ENCODE measurements at regions not wholly inside any gene's neighbourhood (a gene's known extent, or its start where the extent isn't known, plus 50 kb on each side); places are given as distances from the start of the nearest gene placed in this dataset.

DNA sequence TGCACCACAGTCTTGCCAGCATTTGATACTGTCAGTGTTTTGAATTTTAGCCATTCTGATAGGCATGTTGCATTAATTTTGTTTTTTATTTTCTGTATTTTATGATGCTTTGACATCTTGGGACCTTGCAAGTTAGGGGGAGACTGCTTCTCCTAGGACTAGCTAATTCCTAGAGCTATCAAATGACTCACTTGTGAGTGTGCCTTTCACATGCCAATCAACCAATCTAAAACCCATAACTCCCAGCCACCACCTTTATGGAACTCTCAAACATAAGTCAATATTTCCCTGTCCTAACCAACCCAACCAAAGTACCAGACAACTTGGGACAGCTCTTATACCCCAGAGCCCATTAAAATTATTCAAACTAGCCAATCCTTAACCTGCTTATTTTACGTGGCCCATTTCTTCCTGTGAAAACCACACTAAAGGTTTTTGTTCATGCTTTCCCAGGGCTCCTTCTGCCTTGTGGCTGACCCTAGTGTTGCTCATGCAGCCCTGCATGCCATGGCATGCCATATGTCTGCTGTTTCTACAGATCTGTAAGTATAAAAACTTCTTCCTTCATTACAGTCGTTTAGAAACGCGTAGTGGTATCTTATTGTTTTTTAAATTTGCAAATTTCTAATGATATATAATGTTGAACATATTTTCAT is 230.1 kb downstream of the GPD2 start:
- WGBS: 86% methylated on average over 1 of the region's 4 CpGs
- Histone ChIP-seq H3K18ac (ENCODE audit: low read depth in 1 of 2, low read length in 2 of 2) (peak overlapping the region in 1 of 2 experiments; percentile 24), H3K9me3 (ENCODE audit: control insufficient read depth, low read length) (peaks cover 7% of the 10 kb centered on the region), H3K79me1 (replicated peaks; ENCODE audit: low read length, poor library complexity, severe bottlenecking) (no peaks in the 10 kb centered on the region), H2BK120ac (ENCODE audit: low read depth, low read length) (no peak overlapping the region), H3K14ac (ENCODE audit: low read length in 2 of 2) (no peak overlapping the region), H3K4me2 (ENCODE audit: low read length, poor library complexity, severe bottlenecking) (no peak overlapping the region), H3K4me3 (ENCODE audit: insufficient read depth in 1 of 2, low read depth in 1 of 2, low read length in 2 of 2) (no peak overlapping the region), H3K27me3 (ENCODE audit: control insufficient read depth in 1 of 2, insufficient read depth in 1 of 2, low read length in 2 of 2) (no peaks in the 10 kb centered on the region), H3K27ac (ENCODE audit: low read length, poor library complexity, severe bottlenecking) (no peak overlapping the region), H3K4me1 (ENCODE audit: control insufficient read depth, insufficient read depth, low read depth, low read length) (no peaks in the 10 kb centered on the region), H2BK5ac (ENCODE audit: low read depth, low read length, poor library complexity, severe bottlenecking) (no peak overlapping the region), H3K9ac (ENCODE audit: low read length) (no peak overlapping the region), H4K91ac (ENCODE audit: low read length) (no peak overlapping the region), H3K23ac (ENCODE audit: low read length in 2 of 2) (no peak overlapping the region), H2AK5ac (ENCODE audit: low read length, severe bottlenecking) (no peak overlapping the region), H3K4ac (ENCODE audit: low read depth in 1 of 2, low read length in 2 of 2) (no peak overlapping the region), H4K8ac (ENCODE audit: low read length) (no peak overlapping the region), H3K36me3 (ENCODE audit: control insufficient read depth in 1 of 2, insufficient read depth in 2 of 2, low read depth in 1 of 2, low read length in 2 of 2) (no peaks in the 10 kb centered on the region), H2AFZ (ENCODE audit: low read depth, low read length) (no peak overlapping the region), H2BK15ac (ENCODE audit: low read depth, poor library complexity, severe bottlenecking) (no peak overlapping the region), H2BK12ac (ENCODE audit: low read length in 2 of 2) (no peak overlapping the region)
- no peak for DNase-seq

DNA sequence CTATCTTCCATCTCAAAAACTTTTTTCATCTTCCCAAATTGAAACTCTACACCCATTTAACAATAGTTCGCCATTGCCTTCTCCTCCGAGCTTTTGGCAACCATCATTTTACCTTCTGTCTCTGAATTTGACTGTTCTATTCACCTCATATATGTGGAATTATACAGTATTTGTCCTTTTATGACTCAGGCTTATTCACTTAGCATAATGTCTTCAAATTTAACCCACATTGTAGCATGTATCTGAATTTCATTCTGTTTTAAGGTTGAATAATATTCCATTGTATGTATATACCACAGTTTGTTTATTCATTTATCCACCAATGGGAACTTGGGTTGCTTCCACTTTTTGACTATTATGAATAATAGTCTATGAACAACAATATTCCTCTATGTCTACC is 233.9 kb downstream of the GPD2 start:
- Histone ChIP-seq H3K4me3 (ENCODE audit: insufficient read depth in 1 of 2, low read depth in 1 of 2, low read length in 2 of 2) (no peak overlapping the region), H3K9ac (ENCODE audit: low read length) (no peak overlapping the region), H3K4me1 (ENCODE audit: control insufficient read depth, insufficient read depth, low read depth, low read length) (no peaks in the 10 kb centered on the region), H2AFZ (ENCODE audit: low read depth, low read length) (no peak overlapping the region), H2BK15ac (ENCODE audit: low read depth, poor library complexity, severe bottlenecking) (no peak overlapping the region), H3K27ac (ENCODE audit: low read length, poor library complexity, severe bottlenecking) (no peak overlapping the region), H2BK120ac (ENCODE audit: low read depth, low read length) (no peak overlapping the region), H4K8ac (ENCODE audit: low read length) (no peak overlapping the region), H3K18ac (ENCODE audit: low read depth in 1 of 2, low read length in 2 of 2) (no peak overlapping the region), H3K9me3 (ENCODE audit: control insufficient read depth, low read length) (peaks cover 7% of the 10 kb centered on the region), H3K23ac (ENCODE audit: low read length in 2 of 2) (no peak overlapping the region), H2BK12ac (ENCODE audit: low read length in 2 of 2) (no peak overlapping the region), H3K4ac (ENCODE audit: low read depth in 1 of 2, low read length in 2 of 2) (no peak overlapping the region), H2AK5ac (ENCODE audit: low read length, severe bottlenecking) (no peak overlapping the region), H2BK5ac (ENCODE audit: low read depth, low read length, poor library complexity, severe bottlenecking) (no peak overlapping the region), H3K27me3 (ENCODE audit: control insufficient read depth in 1 of 2, insufficient read depth in 1 of 2, low read length in 2 of 2) (no peaks in the 10 kb centered on the region), H3K36me3 (ENCODE audit: control insufficient read depth in 1 of 2, insufficient read depth in 2 of 2, low read depth in 1 of 2, low read length in 2 of 2) (no peaks in the 10 kb centered on the region), H3K4me2 (ENCODE audit: low read length, poor library complexity, severe bottlenecking) (no peak overlapping the region), H3K79me1 (replicated peaks; ENCODE audit: low read length, poor library complexity, severe bottlenecking) (no peaks in the 10 kb centered on the region), H3K14ac (ENCODE audit: low read length in 2 of 2) (no peak overlapping the region), H4K91ac (ENCODE audit: low read length) (no peak overlapping the region)
- no peak for DNase-seq
- 83% methylated on average over 1 of the region's 2 CpGs for WGBS

DNA sequence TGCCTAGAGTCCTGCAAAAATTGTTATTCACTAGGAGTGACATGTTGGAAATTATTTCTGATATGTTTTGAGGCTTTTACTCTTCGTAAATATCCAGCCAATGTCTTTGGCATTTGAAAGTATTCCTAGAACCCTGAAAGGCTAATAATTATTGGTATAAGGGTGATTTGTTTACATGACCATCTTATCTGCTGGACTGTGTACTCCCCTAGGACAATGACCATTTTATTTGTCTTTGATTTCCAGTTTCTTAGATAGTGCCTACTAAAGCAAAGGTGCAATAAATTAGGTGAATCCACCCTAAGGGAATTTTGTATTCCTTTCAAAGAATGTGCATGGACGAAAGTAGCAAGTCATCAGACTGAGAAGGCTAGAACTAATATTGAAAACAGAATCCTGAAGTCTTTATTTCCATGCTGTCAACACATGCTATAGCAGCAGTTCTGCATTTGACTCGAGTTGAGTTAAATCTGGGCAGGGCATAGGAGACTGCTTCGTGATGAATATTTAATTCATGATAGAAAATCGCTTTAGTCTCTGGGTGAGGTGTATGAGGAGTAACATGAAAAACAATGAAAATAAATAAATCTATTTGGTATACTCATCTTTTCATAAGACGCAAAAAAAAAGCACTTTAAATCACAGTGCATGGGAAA is 235.7 kb downstream of the GPD2 start:
- no peaks in the 10 kb centered on the region for H3K79me1 ChIP-seq (replicated peaks; ENCODE audit: low read length, poor library complexity, severe bottlenecking)
- no peak overlapping the region for H4K91ac ChIP-seq (ENCODE audit: low read length)
- H3K14ac ChIP-seq (ENCODE audit: low read length in 2 of 2): no peak overlapping the region
- no peak for DNase-seq
- peaks cover 5% of the 10 kb centered on the region for H3K9me3 ChIP-seq (ENCODE audit: control insufficient read depth, low read length)
- no peaks in the 10 kb centered on the region for H3K4me1 ChIP-seq (ENCODE audit: control insufficient read depth, insufficient read depth, low read depth, low read length)
- no peak overlapping the region for H3K18ac ChIP-seq (ENCODE audit: low read depth in 1 of 2, low read length in 2 of 2)
- H4K8ac ChIP-seq (ENCODE audit: low read length): no peak overlapping the region
- H3K4ac ChIP-seq (ENCODE audit: low read depth in 1 of 2, low read length in 2 of 2): no peak overlapping the region
- no peaks in the 10 kb centered on the region for H3K27me3 ChIP-seq (ENCODE audit: control insufficient read depth in 1 of 2, insufficient read depth in 1 of 2, low read length in 2 of 2)
- H3K9ac ChIP-seq (ENCODE audit: low read length): no peak overlapping the region
- H2BK120ac ChIP-seq (ENCODE audit: low read depth, low read length): no peak overlapping the region
- H2BK15ac ChIP-seq (ENCODE audit: low read depth, poor library complexity, severe bottlenecking): no peak overlapping the region
- 54% methylated on average over 4 of the region's 6 CpGs for WGBS
- no peak overlapping the region for H2AFZ ChIP-seq (ENCODE audit: low read depth, low read length)
- H2BK12ac ChIP-seq (ENCODE audit: low read length in 2 of 2): no peak overlapping the region
- no peaks in the 10 kb centered on the region for H3K36me3 ChIP-seq (ENCODE audit: control insufficient read depth in 1 of 2, insufficient read depth in 2 of 2, low read depth in 1 of 2, low read length in 2 of 2)
- no peak overlapping the region for H3K23ac ChIP-seq (ENCODE audit: low read length in 2 of 2)
- H2AK5ac ChIP-seq (ENCODE audit: low read length, severe bottlenecking): no peak overlapping the region
- H3K27ac ChIP-seq (ENCODE audit: low read length, poor library complexity, severe bottlenecking): no peak overlapping the region
- H3K4me3 ChIP-seq (ENCODE audit: insufficient read depth in 1 of 2, low read depth in 1 of 2, low read length in 2 of 2): no peak overlapping the region
- no peak overlapping the region for H3K4me2 ChIP-seq (ENCODE audit: low read length, poor library complexity, severe bottlenecking)
- no peak overlapping the region for H2BK5ac ChIP-seq (ENCODE audit: low read depth, low read length, poor library complexity, severe bottlenecking)

DNA sequence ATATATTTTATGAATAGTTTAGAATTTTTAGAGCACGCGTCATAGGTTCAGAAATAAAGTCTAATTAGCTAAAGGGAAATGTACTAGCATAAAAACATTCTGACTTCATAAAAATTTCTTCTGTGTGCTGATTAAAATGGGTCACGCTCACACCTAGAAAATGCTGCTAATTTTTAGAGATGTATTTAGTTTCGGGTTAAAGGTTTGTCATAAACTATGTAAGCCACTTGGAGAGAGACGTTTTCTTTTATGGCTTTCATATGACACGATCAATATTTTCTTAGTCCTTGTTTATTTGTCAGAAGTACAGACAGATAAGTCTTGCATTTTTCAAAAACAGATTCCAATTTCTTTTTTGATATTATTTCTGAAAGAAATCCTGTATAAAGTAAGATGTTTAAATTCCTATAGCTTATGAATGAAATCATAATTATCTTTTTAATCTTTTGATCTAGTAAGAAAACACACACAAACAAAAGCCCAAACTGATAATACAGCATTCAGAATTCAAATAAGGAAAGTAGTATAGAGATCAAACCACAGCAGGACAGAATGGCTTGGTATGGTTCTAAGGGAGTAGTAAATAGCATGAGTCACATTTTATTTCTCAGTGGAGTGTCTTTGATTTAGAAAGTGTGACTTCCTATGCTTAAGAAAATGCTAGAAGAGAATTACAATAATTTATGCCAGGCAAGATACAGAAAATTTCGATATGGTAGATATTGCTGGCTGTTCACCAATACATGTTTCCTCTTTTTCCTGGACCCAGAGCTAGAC is 236.6 kb downstream of the GPD2 start:
- no peak overlapping the region for H2AFZ ChIP-seq (ENCODE audit: low read depth, low read length)
- no peaks in the 10 kb centered on the region for H3K4me1 ChIP-seq (ENCODE audit: control insufficient read depth, insufficient read depth, low read depth, low read length)
- H2BK5ac ChIP-seq (ENCODE audit: low read depth, low read length, poor library complexity, severe bottlenecking): no peak overlapping the region
- H3K23ac ChIP-seq (ENCODE audit: low read length in 2 of 2): no peak overlapping the region
- H3K4me2 ChIP-seq (ENCODE audit: low read length, poor library complexity, severe bottlenecking): no peak overlapping the region
- no peak overlapping the region for H2BK12ac ChIP-seq (ENCODE audit: low read length in 2 of 2)
- no peaks in the 10 kb centered on the region for H3K27me3 ChIP-seq (ENCODE audit: control insufficient read depth in 1 of 2, insufficient read depth in 1 of 2, low read length in 2 of 2)
- 90% methylated on average over 2 of the region's 7 CpGs for WGBS
- no peak overlapping the region for H3K9ac ChIP-seq (ENCODE audit: low read length)
- H3K27ac ChIP-seq (ENCODE audit: low read length, poor library complexity, severe bottlenecking): no peak overlapping the region
- no peaks in the 10 kb centered on the region for H3K36me3 ChIP-seq (ENCODE audit: control insufficient read depth in 1 of 2, insufficient read depth in 2 of 2, low read depth in 1 of 2, low read length in 2 of 2)
- no peak for DNase-seq
- H4K91ac ChIP-seq (ENCODE audit: low read length): no peak overlapping the region
- H3K4me3 ChIP-seq (ENCODE audit: insufficient read depth in 1 of 2, low read depth in 1 of 2, low read length in 2 of 2): no peak overlapping the region
- no peaks in the 10 kb centered on the region for H3K79me1 ChIP-seq (replicated peaks; ENCODE audit: low read length, poor library complexity, severe bottlenecking)
- no peak overlapping the region for H2BK120ac ChIP-seq (ENCODE audit: low read depth, low read length)
- no peak overlapping the region for H3K18ac ChIP-seq (ENCODE audit: low read depth in 1 of 2, low read length in 2 of 2)
- H2BK15ac ChIP-seq (ENCODE audit: low read depth, poor library complexity, severe bottlenecking): no peak overlapping the region
- no peak overlapping the region for H3K14ac ChIP-seq (ENCODE audit: low read length in 2 of 2)
- H3K9me3 ChIP-seq (ENCODE audit: control insufficient read depth, low read length): peaks cover 5% of the 10 kb centered on the region
- no peak overlapping the region for H4K8ac ChIP-seq (ENCODE audit: low read length)
- no peak overlapping the region for H2AK5ac ChIP-seq (ENCODE audit: low read length, severe bottlenecking)
- no peak overlapping the region for H3K4ac ChIP-seq (ENCODE audit: low read depth in 1 of 2, low read length in 2 of 2)
